Endothelial cell of umbilical vein (primary cell): ENCODE measurements at regions not wholly inside any gene's neighbourhood (a gene's known extent, or its start where the extent isn't known, plus 50 kb on each side); places are given as distances from the start of the nearest gene placed in this dataset.

Source experiments
- EZH2 ChIP-seq: IDR thresholded peaks from 2 replicates; pipeline ENCODE4 v1.6.1; 2012; ENCODE audit warnings: borderline replicate concordance, low read depth, mild to moderate bottlenecking, moderate library complexity, low read length, inconsistent platforms; ENCODE audit not compliant: severe bottlenecking
- POLR2A ChIP-seq: IDR thresholded peaks from 2 replicates; pipeline ENCODE4 v1.6.1; 2012; ENCODE audit warnings: low read depth, mild to moderate bottlenecking, control low read depth, low read length

DNA sequence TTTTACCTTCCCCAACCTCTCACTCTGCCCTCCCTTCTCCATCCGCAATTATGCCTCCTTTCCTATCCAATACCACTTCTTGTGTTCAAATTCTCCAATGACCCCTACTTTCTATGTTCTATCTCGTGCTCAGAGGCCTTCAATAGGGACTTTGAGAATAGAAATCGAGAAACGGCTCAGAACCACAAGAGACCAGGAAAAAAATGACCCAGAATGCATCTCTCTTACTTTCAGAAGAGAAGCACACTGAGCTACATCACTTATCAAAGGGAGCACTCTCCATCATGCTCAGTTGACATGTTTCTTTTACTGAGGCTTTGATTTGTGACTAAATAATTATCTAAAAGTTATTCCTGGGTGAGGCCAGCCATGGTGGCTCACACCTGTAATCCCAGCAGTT lies 162.4 kb upstream of the PRICKLE2 start:
- TF ChIP-seq POLR2A (no peak), EZH2 (no peak)
